OCI-LY3 (cell line): ENCODE measurements at regions not wholly inside any gene's neighbourhood (a gene's known extent, or its start where the extent isn't known, plus 50 kb on each side); places are given as distances from the start of the nearest gene placed in this dataset.

ENCODE experiments used
- H2AFZ ChIP-seq: fragments of 200-600, 300-600 bp; shearing (Covaris generic); 2 replicates; pipeline ENCODE4 v1.6.0; 2014; ENCODE audit warnings: antibody characterized with exemption, low read depth, low read length
- H3K27ac ChIP-seq: fragments of 200-600, 300-600 bp; sonication (generic); 2 replicates; pipeline ENCODE4 v1.5.1; 2014; ENCODE audit warnings: mild to moderate bottlenecking, low read length, moderate library complexity, mixed read lengths
- H3K27me3 ChIP-seq: fragments of 200-600, 300-600 bp; sonication (generic); 2 replicates; pipeline ENCODE4 v1.6.1; 2014; ENCODE audit warnings: low read depth, low read length, mixed read lengths
- H3K36me3 ChIP-seq: fragments of 200-600, 300-600 bp; sonication (generic); replicated peaks from 2 replicates; pipeline ENCODE3; 2014; ENCODE audit warnings: low read depth, low read length, mixed read lengths
- H3K4me1 ChIP-seq: fragments of 300-600, 200-600 bp; sonication (generic); 2 replicates; pipeline ENCODE4 v1.6.1; 2014; ENCODE audit warnings: low read length, mixed read lengths
- H3K4me2 ChIP-seq: fragments of 200-600, 300-600 bp; sonication (generic); 2 replicates; pipeline ENCODE4 v1.6.1; 2014; ENCODE audit warnings: low read length, mixed read lengths
- H3K4me3 ChIP-seq: fragments of 300-600, 200-600 bp; sonication (generic); 2 replicates; pipeline ENCODE4 v1.5.1; 2014; ENCODE audit warnings: antibody characterized with exemption, mild to moderate bottlenecking, low read length, moderate library complexity
- H3K79me2 ChIP-seq: fragments of 300-600, 200-600 bp; shearing (Covaris generic); 2 replicates; pipeline ENCODE4 v1.6.1; 2014; ENCODE audit warnings: mild to moderate bottlenecking, low read length, mixed read lengths
- H3K9ac ChIP-seq: fragments of 300-600, 200-600 bp; shearing (Covaris generic); 2 replicates; pipeline ENCODE4 v1.6.0; 2014; ENCODE audit warnings: mild to moderate bottlenecking, low read length, moderate library complexity
- H3K9me3 ChIP-seq: fragments of 200-600, 300-600 bp; shearing (Covaris generic); 2 replicates; pipeline ENCODE4 v1.6.1; 2014; ENCODE audit warnings: low read length, mixed read lengths; ENCODE audit not compliant: insufficient read depth
- H4K20me1 ChIP-seq: fragments of 200-600, 300-600 bp; sonication (generic); 2 replicates; pipeline ENCODE4 v1.6.1; 2016; ENCODE audit warnings: low read length, mixed read lengths; ENCODE audit not compliant: insufficient read depth
- EZH2phosphoT487 ChIP-seq: fragments of 200-600 bp; shearing (Covaris generic); IDR thresholded peaks from 2 replicates; pipeline ENCODE4 v1.6.1; 2018; ENCODE audit warnings: antibody characterized with exemption, mixed run types, low read depth
- TF ChIP-seq, protein P1 (sequence below): fragments of 200-600, 300-600 bp; sonication (generic); IDR thresholded peaks from 2 replicates; pipeline ENCODE4 v1.5.1; 2014; ENCODE audit warnings: antibody characterized with exemption, low read length, low read depth

DNA sequence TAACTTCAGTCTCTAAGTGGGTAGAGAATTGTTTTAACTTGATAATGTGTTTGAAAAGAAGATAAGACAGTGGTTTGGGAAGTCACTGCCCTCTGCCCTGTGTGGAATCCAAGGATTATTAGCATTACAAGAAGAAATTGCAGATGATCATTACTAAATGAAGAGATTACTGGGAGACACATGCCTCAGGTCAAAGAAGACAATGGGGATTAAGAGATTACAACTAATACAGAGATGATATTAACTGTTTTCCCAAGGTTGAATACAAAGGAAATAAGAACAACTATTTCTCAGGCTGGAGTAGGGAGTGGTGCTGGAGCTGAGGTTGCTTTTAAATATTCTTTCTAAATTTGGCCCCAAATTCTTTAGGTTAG is 166.0 kb downstream of the TRMT11 start:
- no peaks in the 10 kb centered on the region for H3K79me2 ChIP-seq
- no peaks in the 10 kb centered on the region for H3K36me3 ChIP-seq
- no peak overlapping the region for H3K9ac ChIP-seq
- H3K9me3 ChIP-seq = no peaks in the 10 kb centered on the region
- no peak overlapping the region for H3K27ac ChIP-seq
- H3K4me1 ChIP-seq = peaks cover 7% of the 10 kb centered on the region
- no peak for TF ChIP-seq EZH2phosphoT487
- TF ChIP-seq, protein P1, sequence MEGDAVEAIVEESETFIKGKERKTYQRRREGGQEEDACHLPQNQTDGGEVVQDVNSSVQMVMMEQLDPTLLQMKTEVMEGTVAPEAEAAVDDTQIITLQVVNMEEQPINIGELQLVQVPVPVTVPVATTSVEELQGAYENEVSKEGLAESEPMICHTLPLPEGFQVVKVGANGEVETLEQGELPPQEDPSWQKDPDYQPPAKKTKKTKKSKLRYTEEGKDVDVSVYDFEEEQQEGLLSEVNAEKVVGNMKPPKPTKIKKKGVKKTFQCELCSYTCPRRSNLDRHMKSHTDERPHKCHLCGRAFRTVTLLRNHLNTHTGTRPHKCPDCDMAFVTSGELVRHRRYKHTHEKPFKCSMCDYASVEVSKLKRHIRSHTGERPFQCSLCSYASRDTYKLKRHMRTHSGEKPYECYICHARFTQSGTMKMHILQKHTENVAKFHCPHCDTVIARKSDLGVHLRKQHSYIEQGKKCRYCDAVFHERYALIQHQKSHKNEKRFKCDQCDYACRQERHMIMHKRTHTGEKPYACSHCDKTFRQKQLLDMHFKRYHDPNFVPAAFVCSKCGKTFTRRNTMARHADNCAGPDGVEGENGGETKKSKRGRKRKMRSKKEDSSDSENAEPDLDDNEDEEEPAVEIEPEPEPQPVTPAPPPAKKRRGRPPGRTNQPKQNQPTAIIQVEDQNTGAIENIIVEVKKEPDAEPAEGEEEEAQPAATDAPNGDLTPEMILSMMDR = no peak
- no peaks in the 10 kb centered on the region for H3K27me3 ChIP-seq
- H3K4me2 ChIP-seq = no peak overlapping the region
- no peaks in the 10 kb centered on the region for H4K20me1 ChIP-seq
- H3K4me3 ChIP-seq = no peak overlapping the region
- H2AFZ ChIP-seq = no peak overlapping the region

GRCh38 chr6:126153661-126154060 is 167.3 kb downstream of the TRMT11 start:
- no peak overlapping the region for H3K27ac ChIP-seq
- TF ChIP-seq EZH2phosphoT487 = no peak
- TF ChIP-seq, protein P1 = no peak
- H3K36me3 ChIP-seq = no peaks in the 10 kb centered on the region
- no peak overlapping the region for H3K4me3 ChIP-seq
- no peaks in the 10 kb centered on the region for H3K9me3 ChIP-seq
- no peaks in the 10 kb centered on the region for H3K27me3 ChIP-seq
- H2AFZ ChIP-seq = no peak overlapping the region
- H3K9ac ChIP-seq = no peak overlapping the region
- H3K4me2 ChIP-seq = no peak overlapping the region
- no peaks in the 10 kb centered on the region for H3K79me2 ChIP-seq
- H4K20me1 ChIP-seq = no peaks in the 10 kb centered on the region
- H3K4me1 ChIP-seq = peaks cover 8% of the 10 kb centered on the region

- no peak overlapping the region for H2AFZ ChIP-seq
- H3K4me3 ChIP-seq = no peak overlapping the region
- H4K20me1 ChIP-seq = no peaks in the 10 kb centered on the region
- TF ChIP-seq, protein P1 = no peak
- no peak for TF ChIP-seq EZH2phosphoT487
- H3K36me3 ChIP-seq = no peaks in the 10 kb centered on the region
- no peak overlapping the region for H3K27ac ChIP-seq
- no peak overlapping the region for H3K9ac ChIP-seq
- no peak overlapping the region for H3K4me2 ChIP-seq
- no peaks in the 10 kb centered on the region for H3K9me3 ChIP-seq
- H3K4me1 ChIP-seq = peaks cover 8% of the 10 kb centered on the region
- no peaks in the 10 kb centered on the region for H3K27me3 ChIP-seq
- H3K79me2 ChIP-seq = no peaks in the 10 kb centered on the region
Observed at GRCh38 chr6:126156973-126157372, 170.6 kb downstream of the TRMT11 start.

DNA sequence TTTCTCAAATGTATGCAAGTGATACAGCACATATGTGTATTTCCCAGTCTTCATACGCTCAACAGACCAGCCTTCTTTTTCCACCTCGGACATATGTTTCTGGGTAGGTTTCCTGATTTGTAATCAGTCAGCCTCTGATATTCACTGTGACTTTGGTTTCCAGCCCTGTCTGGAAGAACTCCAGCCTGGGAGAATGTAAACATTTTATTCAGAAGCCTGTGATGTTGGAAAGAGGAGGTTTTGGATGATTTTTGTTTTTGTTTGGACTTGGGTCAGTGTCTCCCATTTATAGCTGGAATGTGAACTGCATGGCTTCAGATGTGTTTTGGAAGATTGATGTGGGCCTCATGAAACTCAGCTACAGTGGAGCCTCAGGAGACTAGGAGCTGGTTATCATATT is 172.2 kb upstream of the CENPW start:
- Histone ChIP-seq H3K4me3 (no peak overlapping the region), H3K4me1 (peaks cover 9% of the 10 kb centered on the region), H3K36me3 (no peaks in the 10 kb centered on the region), H3K4me2 (no peak overlapping the region), H3K9ac (no peak overlapping the region), H3K27ac (no peak overlapping the region), H2AFZ (no peak overlapping the region), H4K20me1 (no peaks in the 10 kb centered on the region), H3K79me2 (no peaks in the 10 kb centered on the region), H3K9me3 (no peaks in the 10 kb centered on the region), H3K27me3 (no peaks in the 10 kb centered on the region)
- TF ChIP-seq EZH2phosphoT487 = no peak
- TF ChIP-seq, protein P1 = no peak
